WTC11 (cell line): ENCODE measurements at regions not wholly inside any gene's neighbourhood (a gene's known extent, or its start where the extent isn't known, plus 50 kb on each side); places are given as distances from the start of the nearest gene placed in this dataset.

Source experiments
- ATAC-seq: fragments of 200-7000 bp; cut with Tn5 transposase; 2 replicates; pipeline ENCODE4 v1.10.0; 2021; ENCODE audit warnings: mild to moderate bottlenecking, moderate library complexity
- CTCF ChIA-PET: fragments of 300-600 bp; sonication (Branson Sonifier 250); formaldehyde crosslinking; loops from one replicate; lab custom pipeline; 2021; ENCODE audit warnings: antibody characterized with exemption; lab: Charles Lee
- POLR2A ChIA-PET: fragments of 350-600 bp; sonication (Branson Sonifier 250); formaldehyde crosslinking; loops from one replicate; lab custom pipeline; 2021; ENCODE audit warnings: antibody characterized with exemption; lab: Charles Lee
- DNase-seq: peaks from one replicate; pipeline ENCODE4 v3.0.0; 2021; ENCODE audit warnings: low spot score
- H3K27ac Mint-ChIP-seq: 2 replicates; pipeline ENCODE4 v1.8.0; 2021; ENCODE audit warnings: mixed read lengths
- H3K27me3 Mint-ChIP-seq: 2 replicates; pipeline ENCODE4 v1.8.0; 2021; ENCODE audit warnings: low read depth, mild to moderate bottlenecking, moderate library complexity, mixed read lengths
- H3K36me3 Mint-ChIP-seq: 2 replicates; pipeline ENCODE4 v1.8.0; 2021; ENCODE audit warnings: mixed read lengths
- H3K4me1 Mint-ChIP-seq: 2 replicates; pipeline ENCODE4 v1.8.0; 2022; ENCODE audit warnings: mixed read lengths
- H3K4me3 Mint-ChIP-seq: 2 replicates; pipeline ENCODE4 v1.8.0; 2021; ENCODE audit warnings: mild to moderate bottlenecking, moderate library complexity, mixed read lengths
- H3K9me3 Mint-ChIP-seq: 2 replicates; pipeline ENCODE4 v1.8.0; 2021; ENCODE audit warnings: mixed read lengths
- ATF1 ChIP-seq: sonication (generic); formaldehyde crosslinking; IDR thresholded peaks from 2 replicates; pipeline ENCODE4 v1.8.1; 2023; ENCODE audit warnings: mild to moderate bottlenecking, moderate library complexity, missing genetic modification reagents
- CBFB ChIP-seq: sonication (generic); formaldehyde crosslinking; IDR thresholded peaks from 2 replicates; pipeline ENCODE4 v1.8.1; 2022; ENCODE audit warnings: mild to moderate bottlenecking, low read depth, missing genetic modification reagents
- CREB1 ChIP-seq: sonication (generic); formaldehyde crosslinking; IDR thresholded peaks from 2 replicates; pipeline ENCODE4 v1.8.0; 2023; ENCODE audit warnings: mild to moderate bottlenecking, missing genetic modification reagents
- CREM ChIP-seq: sonication (generic); formaldehyde crosslinking; IDR thresholded peaks from 2 replicates; pipeline ENCODE4 v1.8.1; 2022; ENCODE audit warnings: mild to moderate bottlenecking, missing genetic modification reagents, moderate library complexity
- ETV6 ChIP-seq: sonication (generic); formaldehyde crosslinking; IDR thresholded peaks from 2 replicates; pipeline ENCODE4 v1.8.1; 2022; ENCODE audit warnings: mild to moderate bottlenecking, missing genetic modification reagents
- FOXP1 ChIP-seq: sonication (generic); formaldehyde crosslinking; IDR thresholded peaks from 2 replicates; pipeline ENCODE4 v1.8.0; 2022; ENCODE audit warnings: missing genetic modification reagents, mild to moderate bottlenecking, moderate library complexity, borderline replicate concordance
- JUN ChIP-seq: sonication (generic); formaldehyde crosslinking; IDR thresholded peaks from 2 replicates; pipeline ENCODE4 v1.8.0; 2023; ENCODE audit warnings: mild to moderate bottlenecking, missing genetic modification reagents
- SMAD4 ChIP-seq: sonication (generic); formaldehyde crosslinking; IDR thresholded peaks from 2 replicates; pipeline ENCODE4 v1.8.0; 2022; ENCODE audit warnings: mild to moderate bottlenecking, missing genetic modification reagents
- TEAD4 ChIP-seq: sonication (generic); formaldehyde crosslinking; IDR thresholded peaks from 2 replicates; pipeline ENCODE4 v1.8.0; 2022; ENCODE audit warnings: mild to moderate bottlenecking, missing genetic modification reagents
- ZNF121 ChIP-seq: sonication (generic); formaldehyde crosslinking; IDR thresholded peaks from 2 replicates; pipeline ENCODE4 v1.8.0; 2023; ENCODE audit warnings: missing genetic modification reagents
- TF ChIP-seq, protein P1 (sequence below): sonication (generic); formaldehyde crosslinking; conservative IDR thresholded peaks from 2 replicates; pipeline ENCODE4 v1.8.1; 2022; ENCODE audit warnings: mild to moderate bottlenecking, missing genetic modification reagents
- TF ChIP-seq, protein P2 (sequence below): fragments of 250-450 bp; sonication (Bioruptor Pico); IDR thresholded peaks from 2 replicates; pipeline ENCODE4 v1.9.0; 2021; ENCODE audit warnings: moderate library complexity, mild to moderate bottlenecking, inconsistent platforms, borderline replicate concordance
- TF ChIP-seq, protein P3 (sequence below): fragments of 200-600 bp; IDR thresholded peaks from 2 replicates; pipeline ENCODE4 v1.8.0; 2022; ENCODE audit warnings: antibody characterized with exemption
- TF ChIP-seq, protein P4 (sequence below): sonication (generic); formaldehyde crosslinking; IDR thresholded peaks from 2 replicates; pipeline ENCODE4 v1.8.0; 2023; ENCODE audit warnings: mild to moderate bottlenecking, missing genetic modification reagents
- TF ChIP-seq, protein P5 (sequence below): sonication (generic); formaldehyde crosslinking; IDR thresholded peaks from 2 replicates; pipeline ENCODE4 v1.8.0; 2022; ENCODE audit warnings: mild to moderate bottlenecking, missing genetic modification reagents

DNA sequence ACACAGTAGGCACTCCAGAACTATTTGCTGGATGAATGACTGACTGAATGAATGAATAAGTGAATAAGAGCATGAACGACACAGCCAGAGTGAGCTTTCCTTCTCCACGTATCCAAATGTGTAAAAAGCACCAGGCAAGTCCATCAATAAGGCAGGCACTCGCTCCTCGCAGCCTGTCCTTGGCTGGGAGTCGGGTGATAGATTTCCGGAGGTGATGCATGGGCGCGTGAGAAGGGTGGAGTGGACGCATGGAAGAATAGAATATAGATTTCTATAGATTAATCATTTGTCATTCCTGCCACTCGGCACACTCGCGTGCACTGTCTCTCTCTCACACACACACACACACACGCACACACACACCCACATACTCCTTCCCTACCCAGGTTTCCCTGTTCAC lies 164.3 kb upstream of the ZC3H12A start (continued):
- TF ChIP-seq CREB1 = no peak
- TF ChIP-seq TEAD4 (CRISPR knock-in tag) = no peak
- TF ChIP-seq, protein P1, sequence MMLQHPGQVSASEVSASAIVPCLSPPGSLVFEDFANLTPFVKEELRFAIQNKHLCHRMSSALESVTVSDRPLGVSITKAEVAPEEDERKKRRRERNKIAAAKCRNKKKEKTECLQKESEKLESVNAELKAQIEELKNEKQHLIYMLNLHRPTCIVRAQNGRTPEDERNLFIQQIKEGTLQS (CRISPR knock-in tag) = no peak
- TF ChIP-seq ATF1 (CRISPR knock-in tag) = no peak
- TF ChIP-seq, protein P2, sequence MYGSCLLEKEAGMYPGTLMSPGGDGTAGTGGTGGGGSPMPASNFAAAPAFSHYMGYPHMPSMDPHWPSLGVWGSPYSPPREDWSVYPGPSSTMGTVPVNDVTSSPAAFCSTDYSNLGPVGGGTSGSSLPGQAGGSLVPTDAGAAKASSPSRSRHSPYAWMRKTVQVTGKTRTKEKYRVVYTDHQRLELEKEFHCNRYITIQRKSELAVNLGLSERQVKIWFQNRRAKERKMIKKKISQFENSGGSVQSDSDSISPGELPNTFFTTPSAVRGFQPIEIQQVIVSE (CRISPR knock-in tag) = no peak
- no peak for TF ChIP-seq SMAD4 (CRISPR knock-in tag)
- TF ChIP-seq, protein P3, sequence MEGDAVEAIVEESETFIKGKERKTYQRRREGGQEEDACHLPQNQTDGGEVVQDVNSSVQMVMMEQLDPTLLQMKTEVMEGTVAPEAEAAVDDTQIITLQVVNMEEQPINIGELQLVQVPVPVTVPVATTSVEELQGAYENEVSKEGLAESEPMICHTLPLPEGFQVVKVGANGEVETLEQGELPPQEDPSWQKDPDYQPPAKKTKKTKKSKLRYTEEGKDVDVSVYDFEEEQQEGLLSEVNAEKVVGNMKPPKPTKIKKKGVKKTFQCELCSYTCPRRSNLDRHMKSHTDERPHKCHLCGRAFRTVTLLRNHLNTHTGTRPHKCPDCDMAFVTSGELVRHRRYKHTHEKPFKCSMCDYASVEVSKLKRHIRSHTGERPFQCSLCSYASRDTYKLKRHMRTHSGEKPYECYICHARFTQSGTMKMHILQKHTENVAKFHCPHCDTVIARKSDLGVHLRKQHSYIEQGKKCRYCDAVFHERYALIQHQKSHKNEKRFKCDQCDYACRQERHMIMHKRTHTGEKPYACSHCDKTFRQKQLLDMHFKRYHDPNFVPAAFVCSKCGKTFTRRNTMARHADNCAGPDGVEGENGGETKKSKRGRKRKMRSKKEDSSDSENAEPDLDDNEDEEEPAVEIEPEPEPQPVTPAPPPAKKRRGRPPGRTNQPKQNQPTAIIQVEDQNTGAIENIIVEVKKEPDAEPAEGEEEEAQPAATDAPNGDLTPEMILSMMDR = no peak
- no peak for TF ChIP-seq ZNF121
- TF ChIP-seq JUN (CRISPR knock-in tag) = no peak
- TF ChIP-seq FOXP1 (CRISPR knock-in tag) = no peak

DNA sequence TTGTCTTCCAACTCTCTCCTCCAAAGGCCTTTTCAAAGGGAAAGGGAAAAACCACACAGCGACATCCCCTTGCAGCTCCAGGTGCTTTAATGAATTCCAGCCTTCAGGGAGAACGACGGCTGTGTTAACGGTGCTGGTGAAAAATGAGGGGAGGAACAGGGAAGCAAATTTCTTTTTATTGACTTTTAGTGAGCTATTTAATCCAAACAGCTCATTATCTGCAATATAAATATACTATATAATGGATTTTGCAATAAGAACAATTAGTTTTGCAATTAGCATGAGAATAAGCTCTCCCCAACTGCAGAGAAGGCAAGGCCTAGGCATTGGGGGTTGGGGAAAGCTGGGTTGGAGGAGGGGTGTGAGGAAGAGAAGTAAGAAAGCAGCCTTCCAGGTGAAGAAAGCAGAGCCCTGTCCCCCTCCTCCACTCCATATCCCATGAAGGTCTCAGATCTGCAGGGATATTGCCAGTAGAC lies 159.0 kb upstream of the ZC3H12A start:
- DNase-seq (peak; percentile 36), ATAC-seq (peak; percentile 73)
- Mint-ChIP-seq H3K27me3 (peaks cover 29% of the 10 kb centered on the region), H3K4me3 (peak overlapping the region; percentile 42), H3K36me3 (no peaks in the 10 kb centered on the region), H3K4me1 (peaks cover 62% of the 10 kb centered on the region), H3K27ac (peak overlapping the region; percentile 78), H3K9me3 (no peaks in the 10 kb centered on the region)
- no peak for TF ChIP-seq CREM (CRISPR knock-in tag)
- TF ChIP-seq ETV6 (CRISPR knock-in tag) = 0 out of 2 replicates have a peak, but pooled peaks have one; percentile 23
- TF ChIP-seq, protein P4, sequence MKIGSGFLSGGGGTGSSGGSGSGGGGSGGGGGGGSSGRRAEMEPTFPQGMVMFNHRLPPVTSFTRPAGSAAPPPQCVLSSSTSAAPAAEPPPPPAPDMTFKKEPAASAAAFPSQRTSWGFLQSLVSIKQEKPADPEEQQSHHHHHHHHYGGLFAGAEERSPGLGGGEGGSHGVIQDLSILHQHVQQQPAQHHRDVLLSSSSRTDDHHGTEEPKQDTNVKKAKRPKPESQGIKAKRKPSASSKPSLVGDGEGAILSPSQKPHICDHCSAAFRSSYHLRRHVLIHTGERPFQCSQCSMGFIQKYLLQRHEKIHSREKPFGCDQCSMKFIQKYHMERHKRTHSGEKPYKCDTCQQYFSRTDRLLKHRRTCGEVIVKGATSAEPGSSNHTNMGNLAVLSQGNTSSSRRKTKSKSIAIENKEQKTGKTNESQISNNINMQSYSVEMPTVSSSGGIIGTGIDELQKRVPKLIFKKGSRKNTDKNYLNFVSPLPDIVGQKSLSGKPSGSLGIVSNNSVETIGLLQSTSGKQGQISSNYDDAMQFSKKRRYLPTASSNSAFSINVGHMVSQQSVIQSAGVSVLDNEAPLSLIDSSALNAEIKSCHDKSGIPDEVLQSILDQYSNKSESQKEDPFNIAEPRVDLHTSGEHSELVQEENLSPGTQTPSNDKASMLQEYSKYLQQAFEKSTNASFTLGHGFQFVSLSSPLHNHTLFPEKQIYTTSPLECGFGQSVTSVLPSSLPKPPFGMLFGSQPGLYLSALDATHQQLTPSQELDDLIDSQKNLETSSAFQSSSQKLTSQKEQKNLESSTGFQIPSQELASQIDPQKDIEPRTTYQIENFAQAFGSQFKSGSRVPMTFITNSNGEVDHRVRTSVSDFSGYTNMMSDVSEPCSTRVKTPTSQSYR (CRISPR knock-in tag) = peak; percentile 63; the same call in 1 of the 2 replicates
- POLR2A ChIA-PET = interaction anchor here (0.7 to 0.8 kb wide), 2 partner anchors 60 to 280 kb away, joined by 3 to 4 read pairs; no protein-coding TSS in a partner anchor
- CTCF ChIA-PET = interaction anchor here (0.6 to 2.8 kb wide), 18 partner anchors 8 to 799 kb away, joined by 3 to 17 read pairs (median 6); no protein-coding TSS in a partner anchor

DNA sequence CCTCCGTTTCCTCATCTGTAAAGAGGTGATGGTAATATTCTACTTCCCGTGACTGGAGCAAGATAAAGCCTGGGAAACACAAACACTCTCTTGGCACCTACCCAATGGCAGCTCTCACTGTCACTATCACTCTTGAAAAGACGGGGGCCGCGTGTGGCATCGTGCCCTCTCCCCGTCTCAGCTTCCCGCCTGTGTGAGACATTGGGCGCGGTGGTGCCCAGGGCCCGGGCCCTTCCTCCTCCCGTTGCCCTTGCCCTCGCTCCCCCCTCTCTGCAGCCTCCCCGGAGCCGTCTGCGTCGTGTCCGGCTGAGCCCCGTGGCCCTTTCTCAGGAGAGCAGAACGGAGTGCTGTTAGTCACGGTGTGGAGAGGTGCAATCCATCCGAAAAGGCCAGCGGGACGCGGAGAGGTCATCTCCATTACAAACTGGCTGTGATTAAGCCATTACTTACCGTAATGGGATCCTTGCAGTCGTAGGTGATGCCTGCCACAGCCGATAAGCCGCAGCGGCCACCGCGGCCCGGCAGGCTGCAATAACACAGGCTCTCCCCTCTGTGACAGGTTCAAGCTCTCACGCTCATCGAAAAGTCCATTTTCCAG lies 156.4 kb upstream of the ZC3H12A start:
- Mint-ChIP-seq H3K27ac (0 out of 2 replicates have a peak overlapping the region, but pooled peaks have one; percentile 20), H3K27me3 (peaks cover 29% of the 10 kb centered on the region)
- POLR2A ChIA-PET = no interaction called here
- peak; percentile 16 for DNase-seq
- TF ChIP-seq CBFB (CRISPR knock-in tag) = 0 out of 2 replicates have a peak, but pooled peaks have one; percentile 20
- TF ChIP-seq, protein P5, sequence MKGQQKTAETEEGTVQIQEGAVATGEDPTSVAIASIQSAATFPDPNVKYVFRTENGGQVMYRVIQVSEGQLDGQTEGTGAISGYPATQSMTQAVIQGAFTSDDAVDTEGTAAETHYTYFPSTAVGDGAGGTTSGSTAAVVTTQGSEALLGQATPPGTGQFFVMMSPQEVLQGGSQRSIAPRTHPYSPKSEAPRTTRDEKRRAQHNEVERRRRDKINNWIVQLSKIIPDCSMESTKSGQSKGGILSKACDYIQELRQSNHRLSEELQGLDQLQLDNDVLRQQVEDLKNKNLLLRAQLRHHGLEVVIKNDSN (CRISPR knock-in tag) = no peak
- TF ChIP-seq, all 79 proteins: peak for 1
- Mint-ChIP-seq H3K9me3 (no peaks in the 10 kb centered on the region), H3K36me3 (no peaks in the 10 kb centered on the region), H3K4me3 (peak overlapping the region; percentile 7; the same call in 1 of the 2 replicates), H3K4me1 (peaks cover 62% of the 10 kb centered on the region)
- CTCF ChIA-PET = interaction anchor here (1.1 to 1.8 kb wide), 3 partner anchors 8 to 62 kb away, joined by 3 to 6 read pairs (median 3); no protein-coding TSS in a partner anchor
- peak; percentile 43 for ATAC-seq
